ENCODE measurements at regions not wholly inside any gene's neighbourhood (a gene's known extent, or its start where the extent isn't known, plus 50 kb on each side); places are given as distances from the start of the nearest gene placed in this dataset.

GRCh38 chr4:187444061-187444460, 551.5 kb upstream of the ZFP42 start:
- TF ChIP-seq POLR2AphosphoS5 (IDR thresholded peaks at IDR 0.05; ENCODE audit: low read depth, low read length): no peak

DNA sequence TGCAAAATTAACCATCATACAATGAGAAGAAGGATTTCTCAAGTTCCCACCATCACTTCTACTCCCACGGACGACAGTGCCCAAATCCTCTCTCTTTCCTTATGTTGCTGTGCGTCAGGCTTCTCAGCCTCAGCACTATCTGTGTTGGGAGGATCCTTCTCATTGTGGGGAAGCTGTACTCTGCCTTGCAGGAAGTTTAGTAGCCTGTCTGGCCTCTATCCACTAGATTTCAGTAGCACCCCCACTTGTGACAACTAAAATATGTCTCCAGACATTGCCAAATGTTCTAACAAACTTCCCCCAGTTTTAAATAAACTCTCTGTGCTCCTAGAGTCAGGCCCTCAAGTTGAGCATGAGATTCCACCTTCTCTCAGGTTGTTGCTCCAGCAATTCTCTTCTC, 545.9 kb upstream of the ZFP42 start:
- TF ChIP-seq, protein P1, sequence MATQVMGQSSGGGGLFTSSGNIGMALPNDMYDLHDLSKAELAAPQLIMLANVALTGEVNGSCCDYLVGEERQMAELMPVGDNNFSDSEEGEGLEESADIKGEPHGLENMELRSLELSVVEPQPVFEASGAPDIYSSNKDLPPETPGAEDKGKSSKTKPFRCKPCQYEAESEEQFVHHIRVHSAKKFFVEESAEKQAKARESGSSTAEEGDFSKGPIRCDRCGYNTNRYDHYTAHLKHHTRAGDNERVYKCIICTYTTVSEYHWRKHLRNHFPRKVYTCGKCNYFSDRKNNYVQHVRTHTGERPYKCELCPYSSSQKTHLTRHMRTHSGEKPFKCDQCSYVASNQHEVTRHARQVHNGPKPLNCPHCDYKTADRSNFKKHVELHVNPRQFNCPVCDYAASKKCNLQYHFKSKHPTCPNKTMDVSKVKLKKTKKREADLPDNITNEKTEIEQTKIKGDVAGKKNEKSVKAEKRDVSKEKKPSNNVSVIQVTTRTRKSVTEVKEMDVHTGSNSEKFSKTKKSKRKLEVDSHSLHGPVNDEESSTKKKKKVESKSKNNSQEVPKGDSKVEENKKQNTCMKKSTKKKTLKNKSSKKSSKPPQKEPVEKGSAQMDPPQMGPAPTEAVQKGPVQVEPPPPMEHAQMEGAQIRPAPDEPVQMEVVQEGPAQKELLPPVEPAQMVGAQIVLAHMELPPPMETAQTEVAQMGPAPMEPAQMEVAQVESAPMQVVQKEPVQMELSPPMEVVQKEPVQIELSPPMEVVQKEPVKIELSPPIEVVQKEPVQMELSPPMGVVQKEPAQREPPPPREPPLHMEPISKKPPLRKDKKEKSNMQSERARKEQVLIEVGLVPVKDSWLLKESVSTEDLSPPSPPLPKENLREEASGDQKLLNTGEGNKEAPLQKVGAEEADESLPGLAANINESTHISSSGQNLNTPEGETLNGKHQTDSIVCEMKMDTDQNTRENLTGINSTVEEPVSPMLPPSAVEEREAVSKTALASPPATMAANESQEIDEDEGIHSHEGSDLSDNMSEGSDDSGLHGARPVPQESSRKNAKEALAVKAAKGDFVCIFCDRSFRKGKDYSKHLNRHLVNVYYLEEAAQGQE (IDR thresholded peaks at IDR 0.05; ENCODE audit: insufficient read depth in 1 of 2, low read depth in 2 of 2, low read length in 2 of 2): no peak
- TF ChIP-seq POLR2AphosphoS5 (IDR thresholded peaks at IDR 0.05; ENCODE audit: low read depth, low read length) (no peak), FOXP2 (optimal IDR thresholded peaks at IDR 0.05; ENCODE audit: borderline replicate concordance, extremely low read depth, extremely low read length, insufficient read depth) (no peak), SIN3A (IDR thresholded peaks at IDR 0.05; ENCODE audit: borderline replicate concordance, insufficient read depth, low read length) (no peak), TAF1 (IDR thresholded peaks at IDR 0.05; ENCODE audit: borderline replicate concordance, insufficient read depth, low read length) (no peak)

DNA sequence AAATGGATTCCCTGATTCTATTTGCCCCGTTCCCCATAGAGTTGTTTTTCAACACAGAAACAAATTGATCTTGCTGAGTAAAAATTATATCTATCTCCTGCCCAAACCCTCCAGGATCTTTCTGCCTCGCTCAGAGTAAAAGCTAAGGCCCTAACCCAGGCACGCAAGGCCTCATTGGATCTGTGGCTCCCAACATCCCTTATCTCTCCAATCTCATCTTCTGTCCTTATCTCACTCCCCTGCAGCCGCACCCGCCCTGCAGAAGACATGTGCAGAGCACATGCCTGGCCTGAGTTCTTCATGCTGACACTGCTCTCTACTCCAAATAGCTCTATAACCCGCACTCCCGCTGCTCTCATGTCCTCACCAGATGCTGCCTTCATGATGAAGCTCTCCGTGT, 543.8 kb upstream of the ZFP42 start:
- TF ChIP-seq TAF1 (IDR thresholded peaks at IDR 0.05; ENCODE audit: borderline replicate concordance, insufficient read depth, low read length) (no peak), POLR2AphosphoS5 (IDR thresholded peaks at IDR 0.05; ENCODE audit: low read depth, low read length) (no peak), FOXP2 (optimal IDR thresholded peaks at IDR 0.05; ENCODE audit: borderline replicate concordance, extremely low read depth, extremely low read length, insufficient read depth) (no peak), SIN3A (IDR thresholded peaks at IDR 0.05; ENCODE audit: borderline replicate concordance, insufficient read depth, low read length) (no peak)
- TF ChIP-seq, protein P1 (IDR thresholded peaks at IDR 0.05; ENCODE audit: insufficient read depth in 1 of 2, low read depth in 2 of 2, low read length in 2 of 2): no peak

DNA sequence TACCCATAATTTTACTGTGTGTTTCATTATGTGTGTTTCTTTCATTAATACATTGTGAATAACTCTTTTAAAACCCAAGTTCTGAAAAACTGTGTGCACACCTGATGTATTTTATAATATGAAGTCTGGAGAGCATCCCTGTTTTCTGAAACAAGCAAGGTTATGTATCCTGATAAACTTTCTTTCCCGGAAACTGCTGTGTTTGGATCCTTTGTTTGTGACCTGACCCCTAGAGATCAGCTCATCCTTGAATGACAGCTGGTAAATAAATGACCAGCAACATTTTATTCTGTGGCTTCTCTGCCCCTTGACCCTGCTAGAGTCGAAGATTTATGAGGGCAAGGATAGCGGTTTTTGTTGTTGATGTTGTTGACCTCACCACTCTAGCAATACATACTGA, 535.6 kb upstream of the ZFP42 start:
- TF ChIP-seq FOXP2 (optimal IDR thresholded peaks at IDR 0.05; ENCODE audit: borderline replicate concordance, extremely low read depth, extremely low read length, insufficient read depth) (no peak), SIN3A (IDR thresholded peaks at IDR 0.05; ENCODE audit: borderline replicate concordance, insufficient read depth, low read length) (no peak), TAF1 (IDR thresholded peaks at IDR 0.05; ENCODE audit: borderline replicate concordance, insufficient read depth, low read length) (no peak), POLR2AphosphoS5 (IDR thresholded peaks at IDR 0.05; ENCODE audit: low read depth, low read length) (no peak)
- TF ChIP-seq, protein P1 (IDR thresholded peaks at IDR 0.05; ENCODE audit: insufficient read depth in 1 of 2, low read depth in 2 of 2, low read length in 2 of 2): no peak

DNA sequence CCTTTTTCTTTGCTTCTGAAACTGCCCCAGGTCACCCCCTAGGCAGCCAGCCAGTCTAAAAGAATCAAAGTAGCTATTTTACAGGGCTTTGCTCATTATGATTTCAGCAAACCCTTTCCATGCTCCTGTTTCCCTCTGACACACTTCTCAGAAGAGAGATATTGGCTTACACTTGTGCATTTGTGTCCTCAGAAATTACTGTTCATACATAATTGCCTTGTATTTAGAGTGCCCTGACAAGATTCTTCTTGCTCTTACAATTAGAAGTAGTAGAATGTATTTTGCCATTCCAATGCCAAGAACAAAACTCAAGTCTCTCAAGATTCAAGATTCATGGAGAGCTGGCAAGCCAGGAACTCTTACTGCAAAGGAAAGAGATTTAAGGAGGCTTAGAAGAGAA, 531.0 kb upstream of the ZFP42 start:
- no peak for TF ChIP-seq TAF1 (IDR thresholded peaks at IDR 0.05; ENCODE audit: borderline replicate concordance, insufficient read depth, low read length)

GRCh38 chr4:187467224-187467623, 528.3 kb upstream of the ZFP42 start:
- TF ChIP-seq TAF1 (IDR thresholded peaks at IDR 0.05; ENCODE audit: borderline replicate concordance, insufficient read depth, low read length): no peak
- TF ChIP-seq SIN3A (IDR thresholded peaks at IDR 0.05; ENCODE audit: borderline replicate concordance, insufficient read depth, low read length): no peak
- TF ChIP-seq POLR2AphosphoS5 (IDR thresholded peaks at IDR 0.05; ENCODE audit: low read depth, low read length): no peak
- TF ChIP-seq, protein P1 (IDR thresholded peaks at IDR 0.05; ENCODE audit: insufficient read depth in 1 of 2, low read depth in 2 of 2, low read length in 2 of 2): no peak
- no peak for TF ChIP-seq FOXP2 (optimal IDR thresholded peaks at IDR 0.05; ENCODE audit: borderline replicate concordance, extremely low read depth, extremely low read length, insufficient read depth)
